Endodermal cell (in vitro differentiated cells): ENCODE measurements at regions not wholly inside any gene's neighbourhood (a gene's known extent, or its start where the extent isn't known, plus 50 kb on each side); places are given as distances from the start of the nearest gene placed in this dataset.

Source experiments
- DNase-seq: peaks from one replicate; pipeline ENCODE4 v3.0.0-alpha.2; 2017
- H3K27ac ChIP-seq: 2 replicates; pipeline ENCODE4 v1.5.1; 2013; ENCODE audit warnings: mild to moderate bottlenecking, low read depth, low read length, moderate library complexity
- H3K27me3 ChIP-seq: 2 replicates; pipeline ENCODE4 v1.6.1; 2013; ENCODE audit warnings: mild to moderate bottlenecking, low read length, moderate library complexity; ENCODE audit not compliant: insufficient read depth, control insufficient read depth, poor library complexity, severe bottlenecking
- H3K36me3 ChIP-seq: 2 replicates; pipeline ENCODE4 v1.7.0; 2013; ENCODE audit warnings: mild to moderate bottlenecking, low read length, moderate library complexity; ENCODE audit not compliant: control insufficient read depth, insufficient read depth
- H3K4me1 ChIP-seq: one replicate; pipeline ENCODE4 v1.7.0; 2013; ENCODE audit warnings: low read length; ENCODE audit not compliant: control insufficient read depth, insufficient read depth
- H3K4me3 ChIP-seq: 2 replicates; pipeline ENCODE4 v1.5.1; 2013; ENCODE audit warnings: mild to moderate bottlenecking, low read length, moderate library complexity
- H3K9ac ChIP-seq: 2 replicates; pipeline ENCODE4 v1.6.1; 2013; ENCODE audit warnings: mild to moderate bottlenecking, low read length, moderate library complexity; ENCODE audit not compliant: poor library complexity, severe bottlenecking; ENCODE audit errors: extremely low read depth
- H3K9me3 ChIP-seq: 2 replicates; pipeline ENCODE4 v1.6.1; 2013; ENCODE audit warnings: mild to moderate bottlenecking, low read length, moderate library complexity; ENCODE audit not compliant: control insufficient read depth
- H3K27ac Mint-ChIP-seq: 2 replicates; pipeline ENCODE4 v1.8.0; 2020; ENCODE audit warnings: mixed read lengths
- H3K27me3 Mint-ChIP-seq: 2 replicates; pipeline ENCODE4 v1.8.0; 2021; ENCODE audit warnings: mild to moderate bottlenecking, mixed read lengths; ENCODE audit not compliant: insufficient read depth
- H3K36me3 Mint-ChIP-seq: 2 replicates; pipeline ENCODE4 v1.8.0; 2020; ENCODE audit warnings: low read depth, mixed read lengths
- H3K4me1 Mint-ChIP-seq: 2 replicates; pipeline ENCODE4 v1.8.0; 2020; ENCODE audit warnings: mixed read lengths
- H3K4me3 Mint-ChIP-seq: 2 replicates; pipeline ENCODE4 v1.8.0; 2020; ENCODE audit warnings: mild to moderate bottlenecking, moderate library complexity, mixed read lengths
- H3K9me3 Mint-ChIP-seq: 2 replicates; pipeline ENCODE4 v1.8.0; 2020; ENCODE audit warnings: mild to moderate bottlenecking, mixed read lengths
- CTCF ChIP-seq: fragments of 200-600 bp; sonication (generic); conservative IDR thresholded peaks from 2 replicates; pipeline ENCODE4 v1.5.0; 2021; ENCODE audit warnings: antibody characterized with exemption, mild to moderate bottlenecking
- WGBS, 2 experiments: methylation state at CpG; one replicate each; pipeline versions ENCODE4 v1.1.5 to v1.1.7; 2013; ENCODE audit warnings: missing lambda C conversion rate in 2 of 2, mixed read lengths in 1 of 2; ENCODE audit not compliant: insufficient coverage in 1 of 2, insufficient read length in 1 of 2; 5-methylcytosine and 5-hydroxymethylcytosine counted together

- Histone ChIP-seq H3K4me1 (no peaks in the 10 kb centered on the region), H3K9me3 (no peaks in the 10 kb centered on the region), H3K9ac (no peak overlapping the region), H3K36me3 (no peaks in the 10 kb centered on the region), H3K27me3 (no peaks in the 10 kb centered on the region), H3K4me3 (no peak overlapping the region), H3K27ac (no peak overlapping the region)
- Mint-ChIP-seq H3K27me3 (no peaks in the 10 kb centered on the region), H3K4me3 (no peak overlapping the region), H3K36me3 (peaks cover 31% of the 10 kb centered on the region), H3K9me3 (peaks cover 22% of the 10 kb centered on the region), H3K27ac (no peak overlapping the region), H3K4me1 (peaks cover 18% of the 10 kb centered on the region)
- no peak for DNase-seq
- no peak for TF ChIP-seq CTCF
Measured at GRCh38 chr1:83029916-83030315, 969.0 kb downstream of the TTLL7 start.

- no peak overlapping the region for H3K4me3 ChIP-seq
- no peak overlapping the region for H3K9ac ChIP-seq
- peaks cover 18% of the 10 kb centered on the region for H3K4me1 Mint-ChIP-seq
- no peak overlapping the region for H3K4me3 Mint-ChIP-seq
- no peak overlapping the region for H3K27ac ChIP-seq
- WGBS, 2 experiments = 94% methylated on average over 2 of the region's 3 CpGs; no CpG with 5 or more reads in 1 of the 2 experiments
- H3K9me3 ChIP-seq = no peaks in the 10 kb centered on the region
- peaks cover 21% of the 10 kb centered on the region for H3K9me3 Mint-ChIP-seq
- H3K27ac Mint-ChIP-seq = no peak overlapping the region
- H3K36me3 ChIP-seq = no peaks in the 10 kb centered on the region
- no peaks in the 10 kb centered on the region for H3K27me3 ChIP-seq
- H3K36me3 Mint-ChIP-seq = peaks cover 25% of the 10 kb centered on the region
- H3K27me3 Mint-ChIP-seq = no peaks in the 10 kb centered on the region
- peak; percentile 61 for DNase-seq
- no peaks in the 10 kb centered on the region for H3K4me1 ChIP-seq
- no peak for TF ChIP-seq CTCF
Measured at GRCh38 chr1:83029050-83029449, 969.9 kb downstream of the TTLL7 start.

- Mint-ChIP-seq H3K27ac (no peak overlapping the region), H3K4me1 (peaks cover 18% of the 10 kb centered on the region), H3K4me3 (no peak overlapping the region), H3K36me3 (peaks cover 20% of the 10 kb centered on the region), H3K27me3 (no peaks in the 10 kb centered on the region), H3K9me3 (peaks cover 17% of the 10 kb centered on the region)
- Histone ChIP-seq H3K27me3 (no peaks in the 10 kb centered on the region), H3K36me3 (no peaks in the 10 kb centered on the region), H3K9ac (no peak overlapping the region), H3K4me3 (no peak overlapping the region), H3K4me1 (no peaks in the 10 kb centered on the region), H3K27ac (no peak overlapping the region), H3K9me3 (no peaks in the 10 kb centered on the region)
- TF ChIP-seq CTCF = no peak
- DNase-seq = no peak
Measured at GRCh38 chr1:83028467-83028866, 970.5 kb downstream of the TTLL7 start.
